Activated CD4-positive, alpha-beta memory T cell treated with anti-CD3 and anti-CD28 coated beads, Interleukin-2, amount 10 ng/mL, durations not matched to agents 7 days and 5 days (primary cell): ENCODE measurements at regions not wholly inside any gene's neighbourhood (a gene's known extent, or its start where the extent isn't known, plus 50 kb on each side); places are given as distances from the start of the nearest gene placed in this dataset.

ENCODE experiments used
- CTCF ChIA-PET: fragments of 350-600 bp; sonication (Branson Sonifier 250); formaldehyde crosslinking; loops from one replicate; lab custom pipeline; 2021; ENCODE audit warnings: antibody characterized with exemption, inconsistent platforms; lab: Charles Lee
- POLR2A ChIA-PET: fragments of 350-600 bp; sonication (Branson Sonifier 250); formaldehyde crosslinking; loops from one replicate; lab custom pipeline; 2021; ENCODE audit warnings: antibody characterized with exemption; lab: Charles Lee
- DNase-seq: peaks from one replicate; pipeline ENCODE4 v3.0.0-alpha.2; 2020
- H3K27ac Mint-ChIP-seq: one replicate; pipeline ENCODE4 v1.8.0; 2021; ENCODE audit warnings: mild to moderate bottlenecking, mixed read lengths
- H3K27me3 Mint-ChIP-seq: one replicate; pipeline ENCODE4 v1.8.0; 2021; ENCODE audit warnings: mixed read lengths
- H3K36me3 Mint-ChIP-seq: one replicate; pipeline ENCODE4 v1.8.0; 2021; ENCODE audit warnings: low read depth, mixed read lengths
- H3K4me1 Mint-ChIP-seq: one replicate; pipeline ENCODE4 v1.8.0; 2021; ENCODE audit warnings: mixed read lengths
- H3K4me3 Mint-ChIP-seq: one replicate; pipeline ENCODE4 v1.8.0; 2021; ENCODE audit warnings: mild to moderate bottlenecking, mixed read lengths
- H3K9me3 Mint-ChIP-seq: one replicate; pipeline ENCODE4 v1.8.0; 2021; ENCODE audit warnings: mixed read lengths

- ChIA-PET CTCF (no interaction called here), POLR2A (no interaction called here)
- Mint-ChIP-seq H3K36me3 (no peaks in the 10 kb centered on the region), H3K27me3 (no peaks in the 10 kb centered on the region), H3K27ac (no peak overlapping the region), H3K4me1 (peaks cover 19% of the 10 kb centered on the region), H3K4me3 (no peak overlapping the region), H3K9me3 (peaks cover 2% of the 10 kb centered on the region)
- no peak for DNase-seq
Measured at GRCh38 chr21:35351434-35351833, 302.3 kb upstream of the RUNX1 start.

GRCh38 chr21:35350965-35351364 lies 301.9 kb upstream of the RUNX1 start:
- POLR2A ChIA-PET = no interaction called here
- no peak for DNase-seq
- Mint-ChIP-seq H3K4me1 (peaks cover 19% of the 10 kb centered on the region), H3K9me3 (peaks cover 2% of the 10 kb centered on the region), H3K36me3 (no peaks in the 10 kb centered on the region), H3K27me3 (no peaks in the 10 kb centered on the region), H3K4me3 (no peak overlapping the region), H3K27ac (no peak overlapping the region)
- CTCF ChIA-PET = no interaction called here

- no peak for DNase-seq
- no peak overlapping the region for H3K4me3 Mint-ChIP-seq
- POLR2A ChIA-PET = no interaction called here
- peaks cover 2% of the 10 kb centered on the region for H3K9me3 Mint-ChIP-seq
- CTCF ChIA-PET = no interaction called here
- no peaks in the 10 kb centered on the region for H3K27me3 Mint-ChIP-seq
- H3K27ac Mint-ChIP-seq = no peak overlapping the region
- peaks cover 19% of the 10 kb centered on the region for H3K4me1 Mint-ChIP-seq
- H3K36me3 Mint-ChIP-seq = no peaks in the 10 kb centered on the region
Measured at GRCh38 chr21:35349376-35350080, 300.4 kb upstream of the RUNX1 start.

GRCh38 chr21:35348686-35349085 lies 299.6 kb upstream of the RUNX1 start:
- no peak for DNase-seq
- Mint-ChIP-seq H3K27me3 (no peaks in the 10 kb centered on the region), H3K9me3 (peaks cover 2% of the 10 kb centered on the region), H3K36me3 (no peaks in the 10 kb centered on the region), H3K4me3 (no peak overlapping the region), H3K4me1 (peaks cover 22% of the 10 kb centered on the region), H3K27ac (no peak overlapping the region)
- CTCF ChIA-PET = no interaction called here
- POLR2A ChIA-PET = no interaction called here

- Mint-ChIP-seq H3K4me1 (peaks cover 36% of the 10 kb centered on the region), H3K9me3 (no peaks in the 10 kb centered on the region), H3K36me3 (no peaks in the 10 kb centered on the region), H3K4me3 (no peak overlapping the region), H3K27ac (no peak overlapping the region), H3K27me3 (no peaks in the 10 kb centered on the region)
- ChIA-PET POLR2A (no interaction called here), CTCF (no interaction called here)
- DNase-seq = no peak
Measured at GRCh38 chr21:35346697-35347096, 297.6 kb upstream of the RUNX1 start.

- no peak for DNase-seq
Measured at GRCh38 chr21:35345954-35346353, 296.9 kb upstream of the RUNX1 start.

GRCh38 chr21:35344582-35344981 lies 295.5 kb upstream of the RUNX1 start:
- Mint-ChIP-seq H3K27me3 (no peaks in the 10 kb centered on the region), H3K4me1 (peaks cover 22% of the 10 kb centered on the region), H3K27ac (no peak overlapping the region), H3K4me3 (no peak overlapping the region), H3K36me3 (no peaks in the 10 kb centered on the region), H3K9me3 (no peaks in the 10 kb centered on the region)
- ChIA-PET CTCF (no interaction called here), POLR2A (no interaction called here)
- DNase-seq = no peak

More at GRCh38 chr21:35345954-35346353, 296.9 kb upstream of the RUNX1 start:
- Mint-ChIP-seq H3K27ac (no peak overlapping the region), H3K27me3 (no peaks in the 10 kb centered on the region), H3K36me3 (no peaks in the 10 kb centered on the region), H3K4me1 (peaks cover 30% of the 10 kb centered on the region), H3K9me3 (no peaks in the 10 kb centered on the region), H3K4me3 (no peak overlapping the region)
- ChIA-PET POLR2A (no interaction called here), CTCF (no interaction called here)

- H3K4me3 Mint-ChIP-seq = peak overlapping the region; percentile 43
- CTCF ChIA-PET = no interaction called here
- H3K36me3 Mint-ChIP-seq = no peaks in the 10 kb centered on the region
- H3K4me1 Mint-ChIP-seq = peaks cover 22% of the 10 kb centered on the region
- H3K9me3 Mint-ChIP-seq = peaks cover 2% of the 10 kb centered on the region
- peak overlapping the region; percentile 63 for H3K27ac Mint-ChIP-seq
- DNase-seq = no peak
- no peaks in the 10 kb centered on the region for H3K27me3 Mint-ChIP-seq
- POLR2A ChIA-PET = no interaction called here
Measured at GRCh38 chr21:35343046-35343819, 294.1 kb upstream of the RUNX1 start.

- CTCF ChIA-PET = no interaction called here
- Mint-ChIP-seq H3K9me3 (peaks cover 5% of the 10 kb centered on the region), H3K4me3 (peak overlapping the region; percentile 43), H3K36me3 (no peaks in the 10 kb centered on the region), H3K27ac (peak overlapping the region; percentile 63), H3K27me3 (no peaks in the 10 kb centered on the region), H3K4me1 (peaks cover 22% of the 10 kb centered on the region)
- POLR2A ChIA-PET = no interaction called here
- DNase-seq = peak; percentile 26
Measured at GRCh38 chr21:35342440-35342839, 293.3 kb upstream of the RUNX1 start.

GRCh38 chr21:35340273-35340672 lies 291.2 kb upstream of the RUNX1 start:
- CTCF ChIA-PET = no interaction called here
- Mint-ChIP-seq H3K4me1 (peaks cover 21% of the 10 kb centered on the region), H3K36me3 (peaks cover 2% of the 10 kb centered on the region), H3K4me3 (no peak overlapping the region), H3K27ac (no peak overlapping the region), H3K27me3 (no peaks in the 10 kb centered on the region), H3K9me3 (peaks cover 7% of the 10 kb centered on the region)
- no peak for DNase-seq
- POLR2A ChIA-PET = no interaction called here

- ChIA-PET POLR2A (no interaction called here), CTCF (interaction anchor here (1.0 kb wide), 1 partner anchor 288 kb away, joined by 3 read pairs; no protein-coding TSS in a partner anchor)
- H3K4me1 Mint-ChIP-seq = peaks cover 21% of the 10 kb centered on the region
- H3K27ac Mint-ChIP-seq = no peak overlapping the region
- peaks cover 2% of the 10 kb centered on the region for H3K36me3 Mint-ChIP-seq
- H3K27me3 Mint-ChIP-seq = no peaks in the 10 kb centered on the region
- peaks cover 7% of the 10 kb centered on the region for H3K9me3 Mint-ChIP-seq
- no peak for DNase-seq
- no peak overlapping the region for H3K4me3 Mint-ChIP-seq
Measured at GRCh38 chr21:35338881-35339632, 290.0 kb upstream of the RUNX1 start.

- Mint-ChIP-seq H3K9me3 (peaks cover 7% of the 10 kb centered on the region), H3K4me1 (peaks cover 14% of the 10 kb centered on the region), H3K36me3 (peaks cover 2% of the 10 kb centered on the region), H3K27me3 (no peaks in the 10 kb centered on the region), H3K4me3 (no peak overlapping the region), H3K27ac (no peak overlapping the region)
- ChIA-PET POLR2A (no interaction called here), CTCF (interaction anchor here (1.0 kb wide), 1 partner anchor 287 kb away, joined by 3 read pairs; no protein-coding TSS in a partner anchor)
- no peak for DNase-seq
Measured at GRCh38 chr21:35338281-35338680, 289.2 kb upstream of the RUNX1 start.

- Mint-ChIP-seq H3K27me3 (no peaks in the 10 kb centered on the region), H3K4me3 (no peak overlapping the region), H3K4me1 (peaks cover 9% of the 10 kb centered on the region), H3K27ac (no peak overlapping the region), H3K9me3 (peaks cover 7% of the 10 kb centered on the region), H3K36me3 (peaks cover 2% of the 10 kb centered on the region)
- DNase-seq = no peak
- ChIA-PET POLR2A (no interaction called here), CTCF (no interaction called here)
Measured at GRCh38 chr21:35337573-35337972, 288.5 kb upstream of the RUNX1 start.
